ENCODE measurements at regions not wholly inside any gene's neighbourhood (a gene's known extent, or its start where the extent isn't known, plus 50 kb on each side); places are given as distances from the start of the nearest gene placed in this dataset.

DNA sequence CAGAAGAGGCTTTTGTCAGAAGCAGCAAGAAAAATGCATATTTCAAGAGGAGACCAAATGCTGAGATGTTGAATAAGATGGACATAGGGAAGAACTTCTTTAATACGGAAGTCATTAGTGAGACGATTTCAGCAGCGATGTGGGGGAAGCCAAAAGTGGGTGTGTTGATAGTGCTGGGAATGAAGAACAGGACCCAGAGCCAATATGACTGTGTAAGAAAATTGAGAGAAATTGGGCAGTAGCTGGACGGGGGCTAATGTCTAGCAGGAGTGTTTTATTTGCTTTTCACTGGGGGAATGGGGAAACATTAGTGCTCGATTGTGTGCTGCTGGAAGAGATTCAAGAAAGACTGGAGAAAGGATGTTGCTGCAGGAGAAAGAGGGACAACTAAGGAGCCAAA is 788.7 kb upstream of the KLHL29 start:
- Histone ChIP-seq H3K36me3 (no peaks in the 10 kb centered on the region), H3K27ac (no peak overlapping the region), H3K9me3 (peaks cover 0 to 16% (median 0%) of the 10 kb centered on the region in 4 donors), H3K4me1 (no peaks in the 10 kb centered on the region), H3K4me3 (no peak overlapping the region), H3K27me3 (no peaks in the 10 kb centered on the region)
- TF ChIP-seq EP300 (IDR thresholded peaks at IDR 0.05) = no peak
- TF ChIP-seq CTCF (IDR thresholded peaks at IDR 0.05) = no peak
- no peak for TF ChIP-seq POLR2AphosphoS5 (IDR thresholded peaks at IDR 0.05)
- TF ChIP-seq POLR2A (IDR thresholded peaks at IDR 0.05) = no peak
- WGBS, 5 donors = 50 to 70% (median 55%) methylated on average over 5 of the region's 5 CpGs
- DNase-seq = peak in 1 of 2 donors; percentile 11
- intact Hi-C loops (cut with DNase I; ENCODE audit: low total_unique reads) = no loop called here

DNA sequence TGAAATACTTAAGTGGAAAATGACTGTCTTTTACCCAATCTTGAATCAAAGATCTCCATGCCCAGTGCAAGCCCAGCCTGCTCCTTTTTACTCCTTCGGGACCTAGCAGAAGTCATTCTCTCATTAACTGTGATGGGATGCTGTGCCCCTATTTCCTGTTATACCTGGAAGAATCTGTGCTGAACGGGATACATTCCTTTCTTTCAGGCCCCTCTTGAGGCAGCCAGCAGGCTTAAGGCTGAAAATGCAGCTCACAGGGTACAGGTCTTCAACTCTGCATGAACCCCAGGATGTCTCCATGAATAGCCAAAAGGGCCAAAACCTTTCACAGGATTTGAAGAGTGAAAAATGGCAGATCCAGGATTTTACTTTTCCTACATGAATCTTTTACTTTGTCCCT is 784.8 kb upstream of the KLHL29 start:
- H3K36me3 ChIP-seq = no peaks in the 10 kb centered on the region
- no peak overlapping the region for H3K27ac ChIP-seq
- intact Hi-C loops (cut with DNase I; ENCODE audit: low total_unique reads) = no loop called here
- no peaks in the 10 kb centered on the region for H3K9me3 ChIP-seq
- 41 to 62% (median 45%) methylated on average over 2 of the region's 2 CpGs for WGBS, 5 donors
- no peaks in the 10 kb centered on the region for H3K27me3 ChIP-seq
- no peak for DNase-seq
- no peaks in the 10 kb centered on the region for H3K4me1 ChIP-seq
- TF ChIP-seq CTCF (IDR thresholded peaks at IDR 0.05) (no peak), POLR2AphosphoS5 (IDR thresholded peaks at IDR 0.05) (no peak), EP300 (IDR thresholded peaks at IDR 0.05) (no peak), POLR2A (IDR thresholded peaks at IDR 0.05) (no peak)
- H3K4me3 ChIP-seq = no peak overlapping the region

DNA sequence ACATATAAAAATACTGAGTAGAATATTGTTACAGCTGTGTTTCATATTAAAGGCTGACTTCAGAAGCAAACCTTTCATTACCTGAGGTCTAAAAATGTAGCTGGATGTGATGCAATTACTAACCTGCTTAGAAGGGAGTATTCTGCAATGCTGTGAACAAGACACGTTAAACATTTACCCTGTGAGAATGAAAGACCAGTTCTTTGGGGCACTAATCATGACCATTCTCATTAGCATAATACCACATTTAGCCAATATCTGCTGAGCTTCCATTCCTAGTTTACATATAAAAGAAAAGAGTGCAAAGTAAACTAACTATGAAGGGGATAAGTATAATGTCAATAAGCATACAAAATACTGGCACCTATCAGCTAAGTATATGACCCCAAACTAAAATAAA is 784.0 kb upstream of the KLHL29 start:
- no peaks in the 10 kb centered on the region for H3K36me3 ChIP-seq
- no peak overlapping the region for H3K4me3 ChIP-seq
- intact Hi-C loops (cut with DNase I; ENCODE audit: low total_unique reads) = no loop called here
- DNase-seq = no peak
- no peak for TF ChIP-seq CTCF (IDR thresholded peaks at IDR 0.05)
- TF ChIP-seq EP300 (IDR thresholded peaks at IDR 0.05) = no peak
- no peak for TF ChIP-seq POLR2A (IDR thresholded peaks at IDR 0.05)
- TF ChIP-seq POLR2AphosphoS5 (IDR thresholded peaks at IDR 0.05) = no peak
- H3K4me1 ChIP-seq = no peaks in the 10 kb centered on the region
- no peaks in the 10 kb centered on the region for H3K9me3 ChIP-seq
- H3K27me3 ChIP-seq = no peaks in the 10 kb centered on the region
- H3K27ac ChIP-seq = no peak overlapping the region
- WGBS, 5 donors = 24 to 50% (median 29%) methylated on average over 1 of the region's 1 CpG

- no peak overlapping the region for H3K4me3 ChIP-seq
- H3K4me1 ChIP-seq = no peaks in the 10 kb centered on the region
- H3K27me3 ChIP-seq = no peaks in the 10 kb centered on the region
- 72 to 85% (median 75%) methylated on average over 4 of the region's 4 CpGs for WGBS, 5 donors
- no peak for TF ChIP-seq POLR2AphosphoS5 (IDR thresholded peaks at IDR 0.05)
- TF ChIP-seq CTCF (IDR thresholded peaks at IDR 0.05) = no peak
- TF ChIP-seq POLR2A (IDR thresholded peaks at IDR 0.05) = no peak
- no peak for TF ChIP-seq EP300 (IDR thresholded peaks at IDR 0.05)
- no peak for DNase-seq
- no peaks in the 10 kb centered on the region for H3K36me3 ChIP-seq
- H3K27ac ChIP-seq = no peak overlapping the region
- no peaks in the 10 kb centered on the region for H3K9me3 ChIP-seq
- intact Hi-C loops (cut with DNase I; ENCODE audit: low total_unique reads) = no loop called here
Observed at GRCh38 chr2:22604136-22604535, 780.8 kb upstream of the KLHL29 start.
